HG02642 (cell line): ENCODE measurements at regions not wholly inside any gene's neighbourhood (a gene's known extent, or its start where the extent isn't known, plus 50 kb on each side); places are given as distances from the start of the nearest gene placed in this dataset.
"Not testable (repeated sequence)": the region's sequence is repeated elsewhere in the genome, so short reads cannot be mapped to it uniquely, and the experiment has no call there.

Experiments
- ATAC-seq: cut with Tn5 transposase; IDR thresholded peaks from one replicate; pipeline ENCODE4 v1.9.1; 2021; ENCODE audit warnings: mild to moderate bottlenecking; ENCODE audit not compliant: unreplicated experiment, poor library complexity

- no peak for ATAC-seq
These were observed 723.9 kb upstream of the PCDH20 start for GRCh38 chr13:62139597-62139996.

- no peak for ATAC-seq
These were observed 722.2 kb upstream of the PCDH20 start for GRCh38 chr13:62137629-62138405.

GRCh38 chr13:62131604-62132003 lies 716.0 kb upstream of the PCDH20 start:
- no peak for ATAC-seq

GRCh38 chr13:62130062-62130970 lies 714.7 kb upstream of the PCDH20 start:
- no peak for ATAC-seq

GRCh38 chr13:62129000-62129551 lies 713.4 kb upstream of the PCDH20 start:
- ATAC-seq: no peak

- ATAC-seq: no peak
These were observed 710.8 kb upstream of the PCDH20 start for GRCh38 chr13:62126400-62126799.

- ATAC-seq: no peak
These were observed 709.8 kb upstream of the PCDH20 start for GRCh38 chr13:62125451-62125850.

GRCh38 chr13:62123409-62123808 lies 707.8 kb upstream of the PCDH20 start:
- no peak for ATAC-seq

- no peak for ATAC-seq
These were observed 706.8 kb upstream of the PCDH20 start for GRCh38 chr13:62122434-62122833.

GRCh38 chr13:62119739-62120700 lies 704.4 kb upstream of the PCDH20 start:
- ATAC-seq: no peak

GRCh38 chr13:62115831-62116230 lies 700.2 kb upstream of the PCDH20 start:
- ATAC-seq: no peak

GRCh38 chr13:62113179-62113578 lies 697.5 kb upstream of the PCDH20 start:
- no peak for ATAC-seq

GRCh38 chr13:62110079-62110478 lies 694.4 kb upstream of the PCDH20 start:
- ATAC-seq: no peak

- ATAC-seq: not testable (repeated sequence)
These were observed 688.5 kb upstream of the PCDH20 start for GRCh38 chr13:62104136-62104535.

- ATAC-seq: no peak
These were observed 681.0 kb upstream of the PCDH20 start for GRCh38 chr13:62096652-62097051.

GRCh38 chr13:62094932-62095331 lies 679.3 kb upstream of the PCDH20 start:
- ATAC-seq: no peak

- no peak for ATAC-seq
These were observed 678.5 kb upstream of the PCDH20 start for GRCh38 chr13:62093984-62094780.

GRCh38 chr13:62092949-62093348 lies 677.3 kb upstream of the PCDH20 start:
- ATAC-seq: no peak

- no peak for ATAC-seq
These were observed 676.9 kb upstream of the PCDH20 start for GRCh38 chr13:62092536-62092935.
